ENCODE measurements at regions not wholly inside any gene's neighbourhood (a gene's known extent, or its start where the extent isn't known, plus 50 kb on each side); places are given as distances from the start of the nearest gene placed in this dataset.

- TF ChIP-seq ETS1 (IDR thresholded peaks at IDR 0.05) = no peak
- TF ChIP-seq REST (IDR thresholded peaks at IDR 0.05; ENCODE audit: unreplicated experiment) = no peak
- no peak for TF ChIP-seq JUNB (IDR thresholded peaks at IDR 0.05; ENCODE audit: unreplicated experiment)
- no peak for TF ChIP-seq ZNF114 (CRISPR knock-in tag; IDR thresholded peaks at IDR 0.05)
- no peak for TF ChIP-seq EZH2 (IDR thresholded peaks at IDR 0.05; ENCODE audit: low read depth, unreplicated experiment)
- TF ChIP-seq EZH2phosphoT487 (IDR thresholded peaks at IDR 0.05; ENCODE audit: unreplicated experiment) = no peak
- TF ChIP-seq POLR2AphosphoS5 (IDR thresholded peaks at IDR 0.05; ENCODE audit: low read depth) = no peak
- TF ChIP-seq CTCF (conservative IDR thresholded peaks at IDR 0.05; ENCODE audit: low read depth in 2 of 2) = no peak
- TF ChIP-seq ZNF331 (CRISPR knock-in tag; IDR thresholded peaks at IDR 0.05; ENCODE audit: low read depth) = no peak
- TF ChIP-seq STAT1 (IDR thresholded peaks at IDR 0.05; ENCODE audit: unreplicated experiment) = no peak
Observed at GRCh38 chr2:205876127-205876526, 193.8 kb downstream of the NRP2 start (continued).

DNA sequence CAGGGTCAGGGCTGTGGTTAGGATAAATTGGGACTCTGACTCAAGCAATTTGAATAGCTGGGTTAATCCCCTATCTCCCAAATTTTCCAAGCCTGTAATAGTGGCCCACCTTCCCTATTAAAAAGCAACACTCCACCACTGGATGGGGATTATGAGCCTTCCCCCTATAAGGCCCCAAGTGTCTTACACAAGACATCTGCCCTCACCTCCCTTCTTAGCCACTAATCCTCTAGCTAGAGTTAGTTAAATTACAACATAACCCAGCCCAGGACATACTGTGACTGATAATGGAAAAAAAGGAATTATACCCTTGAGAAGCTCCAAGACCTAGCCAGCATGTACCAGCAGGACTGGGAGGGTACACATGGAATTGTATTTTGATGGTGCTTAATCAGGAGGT lies 190.4 kb downstream of the NRP2 start:
- no peaks in the 10 kb centered on the region for H3K4me1 ChIP-seq (ENCODE audit: insufficient read depth)
- H3K4me2 ChIP-seq = no peak overlapping the region
- H3K27ac Mint-ChIP-seq = no peak overlapping the region
- DNase-seq (ENCODE audit: low spot score) (no peak), ATAC-seq (no peak)
- H3K79me2 ChIP-seq (replicated peaks; ENCODE audit: insufficient read depth) = no peaks in the 10 kb centered on the region
- no peak overlapping the region for H3K4me3 Mint-ChIP-seq
- no peaks in the 10 kb centered on the region for H3K27me3 ChIP-seq (ENCODE audit: insufficient read depth)
- H3F3A ChIP-seq (replicated peaks; ENCODE audit: low read depth) = no peaks in the 10 kb centered on the region
- H2AFZ ChIP-seq = no peak overlapping the region
- no peaks in the 10 kb centered on the region for H3K4me1 Mint-ChIP-seq
- no peak overlapping the region for H3K4me3 ChIP-seq
- H4K20me1 ChIP-seq (replicated peaks; ENCODE audit: insufficient read depth) = no peaks in the 10 kb centered on the region
- H3K27ac ChIP-seq (ENCODE audit: low read depth) = no peak overlapping the region
- H3K36me3 ChIP-seq (ENCODE audit: insufficient read depth) = no peaks in the 10 kb centered on the region
- H3K9me2 ChIP-seq (ENCODE audit: insufficient read depth) = peaks cover 15% of the 10 kb centered on the region
- peaks cover 9% of the 10 kb centered on the region for H3K9me3 Mint-ChIP-seq
- peaks cover 9% of the 10 kb centered on the region; the same call in 2 of the 3 replicates for H3K36me3 Mint-ChIP-seq (ENCODE audit: low read depth)
- H3K27me3 Mint-ChIP-seq (ENCODE audit: insufficient read depth, low read depth, poor library complexity) = peaks cover 5% of the 10 kb centered on the region
- TF ChIP-seq NANOG (IDR thresholded peaks at IDR 0.05; ENCODE audit: borderline replicate concordance) = no peak
- no peak for TF ChIP-seq ETS1 (IDR thresholded peaks at IDR 0.05)
- no peak for TF ChIP-seq CTCF (conservative IDR thresholded peaks at IDR 0.05; ENCODE audit: low read depth in 2 of 2)
- no peak for TF ChIP-seq CREB1 (CRISPR knock-in tag; IDR thresholded peaks at IDR 0.05; ENCODE audit: low read depth)
- TF ChIP-seq POLR2AphosphoS5 (IDR thresholded peaks at IDR 0.05; ENCODE audit: low read depth) = no peak
- TF ChIP-seq JUNB (IDR thresholded peaks at IDR 0.05; ENCODE audit: unreplicated experiment) = no peak
- TF ChIP-seq ZNF331 (CRISPR knock-in tag; IDR thresholded peaks at IDR 0.05; ENCODE audit: low read depth) = no peak
- TF ChIP-seq EZH2phosphoT487 (IDR thresholded peaks at IDR 0.05; ENCODE audit: unreplicated experiment) = no peak
- TF ChIP-seq EZH2 (IDR thresholded peaks at IDR 0.05; ENCODE audit: low read depth, unreplicated experiment) = no peak
- TF ChIP-seq STAT1 (IDR thresholded peaks at IDR 0.05; ENCODE audit: unreplicated experiment) = no peak
- no peak for TF ChIP-seq ZNF114 (CRISPR knock-in tag; IDR thresholded peaks at IDR 0.05)

Data from GM23338 (cell line).